Stomach (tissue), 4 donors: ENCODE measurements at regions not wholly inside any gene's neighbourhood (a gene's known extent, or its start where the extent isn't known, plus 50 kb on each side); places are given as distances from the start of the nearest gene placed in this dataset.

Source experiments
- EP300 ChIP-seq: sonication (generic); formaldehyde crosslinking; IDR thresholded peaks from one replicate; pipeline ENCODE4 v1.6.1; 2017; ENCODE audit warnings: antibody characterized with exemption
- POLR2A ChIP-seq, 4 donors: fragments of 450-650 bp; IDR thresholded peaks; one replicate each; pipeline ENCODE4 v1.6.1; 2016; ENCODE audit warnings: antibody characterized with exemption in 4 of 4, control low read depth in 2 of 4, mild to moderate bottlenecking in 1 of 4, moderate library complexity in 1 of 4
- POLR2AphosphoS5 ChIP-seq, 3 donors: sonication (generic); formaldehyde crosslinking; IDR thresholded peaks; one replicate each; pipeline ENCODE4 v1.6.1; 2016; ENCODE audit warnings: antibody characterized with exemption in 3 of 3
- TF ChIP-seq, protein P1 (sequence below), 7 experiments: fragments of 450-650 bp in 4 of 7; fragments of 200-600 bp in 3 of 7; sonication (generic) in 3 of 7; IDR thresholded peaks; one replicate each; pipeline ENCODE4 v1.5.1; 2016 to 2019; ENCODE audit warnings: antibody characterized with exemption in 7 of 7, control low read depth in 2 of 7, mild to moderate bottlenecking in 1 of 7

DNA sequence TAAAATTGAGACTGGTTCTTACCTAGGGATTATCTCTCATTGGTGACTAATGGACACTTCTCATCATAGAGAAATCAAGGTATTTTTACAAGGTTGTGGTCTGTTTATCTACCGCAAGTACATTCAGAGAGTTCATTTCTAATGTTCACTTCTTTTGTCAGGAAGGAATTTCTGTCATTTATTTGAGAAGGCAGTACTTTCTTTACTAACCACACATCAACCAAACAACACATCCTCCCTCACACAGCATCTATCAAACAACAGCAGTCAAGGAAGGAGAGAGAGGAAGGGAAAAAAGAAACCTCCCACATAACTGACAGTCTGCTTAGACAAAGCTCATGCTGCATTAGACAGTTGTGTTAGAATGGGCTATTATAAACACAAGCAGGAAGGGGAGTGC is 182.3 kb upstream of the KLF12 start:
- TF ChIP-seq POLR2A (IDR thresholded peaks at IDR 0.05) (no peak), POLR2AphosphoS5 (IDR thresholded peaks at IDR 0.05) (no peak), EP300 (no peak)
- TF ChIP-seq, protein P1, sequence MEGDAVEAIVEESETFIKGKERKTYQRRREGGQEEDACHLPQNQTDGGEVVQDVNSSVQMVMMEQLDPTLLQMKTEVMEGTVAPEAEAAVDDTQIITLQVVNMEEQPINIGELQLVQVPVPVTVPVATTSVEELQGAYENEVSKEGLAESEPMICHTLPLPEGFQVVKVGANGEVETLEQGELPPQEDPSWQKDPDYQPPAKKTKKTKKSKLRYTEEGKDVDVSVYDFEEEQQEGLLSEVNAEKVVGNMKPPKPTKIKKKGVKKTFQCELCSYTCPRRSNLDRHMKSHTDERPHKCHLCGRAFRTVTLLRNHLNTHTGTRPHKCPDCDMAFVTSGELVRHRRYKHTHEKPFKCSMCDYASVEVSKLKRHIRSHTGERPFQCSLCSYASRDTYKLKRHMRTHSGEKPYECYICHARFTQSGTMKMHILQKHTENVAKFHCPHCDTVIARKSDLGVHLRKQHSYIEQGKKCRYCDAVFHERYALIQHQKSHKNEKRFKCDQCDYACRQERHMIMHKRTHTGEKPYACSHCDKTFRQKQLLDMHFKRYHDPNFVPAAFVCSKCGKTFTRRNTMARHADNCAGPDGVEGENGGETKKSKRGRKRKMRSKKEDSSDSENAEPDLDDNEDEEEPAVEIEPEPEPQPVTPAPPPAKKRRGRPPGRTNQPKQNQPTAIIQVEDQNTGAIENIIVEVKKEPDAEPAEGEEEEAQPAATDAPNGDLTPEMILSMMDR (IDR thresholded peaks at IDR 0.05) = no peak
